HL-60 (cell line): ENCODE measurements at regions not wholly inside any gene's neighbourhood (a gene's known extent, or its start where the extent isn't known, plus 50 kb on each side); places are given as distances from the start of the nearest gene placed in this dataset.

ENCODE experiments used
- CTCF ChIP-seq: IDR thresholded peaks from one replicate; pipeline ENCODE4 v1.5.1; 2011; ENCODE audit warnings: low read length, control low read depth, inconsistent platforms; ENCODE audit not compliant: insufficient read depth
- REST ChIP-seq: IDR thresholded peaks from 2 replicates; pipeline ENCODE4 v1.6.1; 2012; ENCODE audit warnings: low read depth; ENCODE audit not compliant: insufficient replicate concordance

- no peak for TF ChIP-seq REST
- no peak for TF ChIP-seq CTCF
Measured at GRCh38 chr2:236862961-236863728, 222.5 kb upstream of the COPS8 start.
